ENCODE measurements at regions not wholly inside any gene's neighbourhood (a gene's known extent, or its start where the extent isn't known, plus 50 kb on each side); places are given as distances from the start of the nearest gene placed in this dataset.

DNA sequence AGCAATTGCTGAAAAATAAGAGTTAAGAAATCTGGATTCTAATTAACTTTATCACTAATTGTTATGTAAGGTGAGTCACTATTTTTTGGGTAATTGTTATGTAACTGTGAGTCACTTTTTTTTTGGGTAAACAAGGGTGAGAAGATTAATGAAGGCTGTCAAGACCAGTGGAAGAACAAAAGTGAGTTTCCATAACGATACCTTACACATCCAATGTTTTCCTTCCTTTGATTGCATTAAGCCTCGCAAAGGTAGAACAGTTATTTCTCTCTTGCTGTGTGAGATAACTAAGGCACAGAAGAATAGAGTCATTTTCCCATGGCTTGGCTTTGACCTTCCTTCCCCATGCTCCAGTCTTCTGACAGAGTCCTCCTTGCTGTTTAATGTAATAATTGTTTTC lies 374.7 kb downstream of the DDX10 start:
- H2BK20ac ChIP-seq (ENCODE audit: low read length), result no peak overlapping the region
- H4K20me1 ChIP-seq (replicated peaks in 1 of 2; ENCODE audit: control insufficient read depth in 1 of 2, insufficient read depth in 2 of 2, low read length in 2 of 2), result no peaks in the 10 kb centered on the region
- 96% methylated on average over 2 of the region's 2 CpGs; no CpG with 5 or more reads in 1 of the 2 experiments for WGBS, 2 experiments (ENCODE audit: extremely low coverage in 1 of 2, insufficient coverage in 1 of 2, insufficient read length in 1 of 2, insufficient replicate concordance in 2 of 2, low coverage in 1 of 2, low lambda C conversion rate in 2 of 2, missing lambda C conversion rate in 1 of 2)
- no peak overlapping the region for H2AFZ ChIP-seq (ENCODE audit: low read length)
- FAIRE-seq (no peak), DNase-seq (ENCODE audit: low read depth in 1 of 2, low spot score in 2 of 2) (no peak)
- H2BK120ac ChIP-seq (replicated peaks; ENCODE audit: low read depth, low read length), result no peak overlapping the region
- H3K4me3 ChIP-seq (ENCODE audit: extremely low read depth in 1 of 4, insufficient read depth in 2 of 4, low read depth in 3 of 4, low read length in 4 of 4), result no peak overlapping the region
- H3K36me3 ChIP-seq (ENCODE audit: control insufficient read depth in 2 of 4, insufficient read depth in 4 of 4, low read length in 3 of 4), result no peaks in the 10 kb centered on the region
- H4K8ac ChIP-seq (ENCODE audit: extremely low read depth, insufficient read depth, low read length), result no peak overlapping the region
- no peak overlapping the region for H3K9ac ChIP-seq (replicated peaks in 1 of 4; ENCODE audit: extremely low read depth in 1 of 4, low read depth in 3 of 4, low read length in 3 of 4)
- H3K4me1 ChIP-seq (replicated peaks in 1 of 4; ENCODE audit: control insufficient read depth in 3 of 4, insufficient read depth in 4 of 4, low read length in 3 of 4), result no peaks in the 10 kb centered on the region; a peak in 1 of 7 replicates
- ChIA-PET CTCF (ENCODE audit: partially characterized antibody) (interaction anchor here (0.8 to 1.5 kb wide), 11 partner anchors 8 to 378 kb away, joined by 3 to 5 read pairs (median 3); no protein-coding TSS in a partner anchor), POLR2A (ENCODE audit: partially characterized antibody) (no interaction called here)
- no peak overlapping the region for H2BK15ac ChIP-seq (ENCODE audit: low read length)
- no peak overlapping the region for H3K4ac ChIP-seq (replicated peaks; ENCODE audit: insufficient read length, low read depth, low read length)
- no peak overlapping the region for H3K23ac ChIP-seq (ENCODE audit: insufficient read length)
- H3K79me1 ChIP-seq (ENCODE audit: low read depth, low read length), result no peaks in the 10 kb centered on the region
- no peak overlapping the region for H3K4me2 ChIP-seq (ENCODE audit: insufficient read depth in 1 of 2, low read depth in 2 of 2, low read length in 2 of 2)
- H3K27me3 ChIP-seq (replicated peaks in 1 of 4; ENCODE audit: control insufficient read depth in 3 of 4, extremely low read depth in 1 of 4, insufficient read depth in 3 of 4, low read length in 3 of 4), result no peaks in the 10 kb centered on the region
- H2AK5ac ChIP-seq (ENCODE audit: low read depth, low read length), result no peak overlapping the region
- no peak overlapping the region for H3K56ac ChIP-seq (replicated peaks; ENCODE audit: insufficient read length, low read depth, low read length)
- no peak overlapping the region for H3K18ac ChIP-seq (ENCODE audit: extremely low read depth, low read length)
- H3K27ac ChIP-seq (ENCODE audit: low read depth, low read length), result no peak overlapping the region
- H3K14ac ChIP-seq (ENCODE audit: insufficient read length), result no peak overlapping the region
- no peak overlapping the region for H2BK5ac ChIP-seq (ENCODE audit: low read depth, low read length)
- no peak overlapping the region for H2BK12ac ChIP-seq (ENCODE audit: low read depth, low read length)
- H3K9me3 ChIP-seq (ENCODE audit: insufficient read depth in 2 of 2, low read depth in 1 of 2, low read length in 1 of 2), result no peaks in the 10 kb centered on the region
- no peak overlapping the region for H4K5ac ChIP-seq (ENCODE audit: insufficient read length, low read depth, low read length)
- no peaks in the 10 kb centered on the region for H3K23me2 ChIP-seq (ENCODE audit: low read depth, low read length)
- H4K91ac ChIP-seq (replicated peaks; ENCODE audit: insufficient read length, low read length), result no peak overlapping the region
- H3K79me2 ChIP-seq (ENCODE audit: control insufficient read depth in 1 of 2, insufficient read depth in 2 of 2, low read length in 2 of 2), result no peaks in the 10 kb centered on the region
- TF ChIP-seq PHF8 (conservative IDR thresholded peaks at IDR 0.05; ENCODE audit: low read depth, low read length) (no peak), RFX5 (IDR thresholded peaks at IDR 0.05; ENCODE audit: borderline replicate concordance, low read depth, low read length) (no peak), TAF7 (optimal IDR thresholded peaks at IDR 0.05; ENCODE audit: borderline replicate concordance, low read depth, low read length) (no peak), ZNF274 (IDR thresholded peaks at IDR 0.05; ENCODE audit: borderline replicate concordance, extremely low read depth, low read length) (no peak), CBX8 (IDR thresholded peaks at IDR 0.05; ENCODE audit: borderline replicate concordance, low read depth, low read length) (no peak), SIRT6 (IDR thresholded peaks at IDR 0.05; ENCODE audit: low read length) (no peak), E2F6 (IDR thresholded peaks at IDR 0.05) (no peak), NANOG (IDR thresholded peaks at IDR 0.05; ENCODE audit: insufficient read depth, low read depth, low read length, poor library complexity, severe bottlenecking) (no peak), HDAC6 (IDR thresholded peaks at IDR 0.05; ENCODE audit: low read depth, low read length) (no peak), FOSL1 (IDR thresholded peaks at IDR 0.05; ENCODE audit: insufficient read depth, low read depth, low read length) (no peak), ASH2L (IDR thresholded peaks at IDR 0.05; ENCODE audit: low read length) (no peak), BRCA1 (IDR thresholded peaks at IDR 0.05; ENCODE audit: low read depth, low read length) (no peak)
- TF ChIP-seq, protein P1, sequence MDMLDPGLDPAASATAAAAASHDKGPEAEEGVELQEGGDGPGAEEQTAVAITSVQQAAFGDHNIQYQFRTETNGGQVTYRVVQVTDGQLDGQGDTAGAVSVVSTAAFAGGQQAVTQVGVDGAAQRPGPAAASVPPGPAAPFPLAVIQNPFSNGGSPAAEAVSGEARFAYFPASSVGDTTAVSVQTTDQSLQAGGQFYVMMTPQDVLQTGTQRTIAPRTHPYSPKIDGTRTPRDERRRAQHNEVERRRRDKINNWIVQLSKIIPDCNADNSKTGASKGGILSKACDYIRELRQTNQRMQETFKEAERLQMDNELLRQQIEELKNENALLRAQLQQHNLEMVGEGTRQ (IDR thresholded peaks at IDR 0.05; ENCODE audit: low read length), result no peak
